ENCODE measurements at regions not wholly inside any gene's neighbourhood (a gene's known extent, or its start where the extent isn't known, plus 50 kb on each side); places are given as distances from the start of the nearest gene placed in this dataset.

DNA sequence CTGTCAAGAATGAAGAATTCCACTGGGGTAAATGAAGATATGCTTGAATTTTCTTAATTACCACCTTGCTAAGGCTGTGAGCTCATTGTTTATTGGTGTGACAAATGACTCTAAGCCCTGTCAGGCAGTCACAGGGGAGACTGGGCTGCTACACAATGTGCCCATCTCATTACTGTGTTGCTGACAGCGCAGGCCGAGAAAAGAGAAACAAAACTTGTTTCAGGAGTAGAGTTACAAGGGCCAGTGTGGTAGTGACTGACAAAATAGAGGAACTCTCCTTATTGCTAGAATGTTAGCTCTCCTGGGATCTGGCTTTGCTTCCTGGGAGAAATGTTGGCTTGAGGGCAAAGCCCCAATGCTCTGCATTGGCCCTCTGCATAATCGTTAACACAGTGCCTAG, 130.4 kb upstream of the CRBN start:
- H3K4me1 ChIP-seq (ENCODE audit: insufficient read depth, low read length) = no peaks in the 10 kb centered on the region

DNA sequence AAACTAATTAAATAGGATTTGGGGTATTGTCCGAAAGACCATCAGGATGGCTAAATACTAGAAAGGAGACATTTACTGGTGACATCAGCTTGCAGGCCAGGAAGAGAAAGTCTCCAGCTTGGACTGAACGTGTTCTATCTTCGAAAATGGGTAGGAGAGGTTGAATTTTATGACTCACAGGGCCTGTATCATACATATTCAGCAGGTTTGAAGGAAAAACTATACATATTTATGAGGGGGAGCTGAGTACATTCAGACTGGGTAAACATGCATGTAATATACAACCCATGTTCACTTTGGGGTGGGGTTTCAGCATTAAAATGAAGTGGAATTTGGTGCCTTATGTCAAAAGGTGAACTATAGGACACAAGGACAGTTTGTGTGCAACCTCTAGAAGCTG, 129.3 kb upstream of the CRBN start:
- Histone ChIP-seq H3K27ac (ENCODE audit: low read depth, low read length) (no peak overlapping the region), H4K20me1 (ENCODE audit: insufficient read depth, low read length) (no peaks in the 10 kb centered on the region), H3K79me2 (ENCODE audit: insufficient read depth, low read length) (no peaks in the 10 kb centered on the region), H3K9ac (ENCODE audit: low read length) (no peak overlapping the region), H3K27me3 (ENCODE audit: insufficient read depth, low read length) (no peaks in the 10 kb centered on the region), H3K4me3 (ENCODE audit: insufficient read depth, low read depth, low read length) (no peak overlapping the region), H2AFZ (ENCODE audit: low read depth, low read length) (no peak overlapping the region), H3K9me3 (ENCODE audit: insufficient read depth, low read depth, low read length) (no peaks in the 10 kb centered on the region), H3K36me3 (ENCODE audit: insufficient read depth, low read length) (no peaks in the 10 kb centered on the region), H3K4me2 (ENCODE audit: low read length) (no peak overlapping the region), H3K4me1 (ENCODE audit: insufficient read depth, low read length) (no peaks in the 10 kb centered on the region)
- Mint-ChIP-seq H3K4me1 (ENCODE audit: low read depth, unreplicated experiment) (no peaks in the 10 kb centered on the region), H3K9me3 (ENCODE audit: unreplicated experiment) (peaks cover 4% of the 10 kb centered on the region), H3K36me3 (ENCODE audit: low read depth, unreplicated experiment) (no peaks in the 10 kb centered on the region), H3K27ac (ENCODE audit: unreplicated experiment) (no peak overlapping the region), H3K27me3 (ENCODE audit: low read depth, unreplicated experiment) (no peaks in the 10 kb centered on the region), H3K4me3 (ENCODE audit: unreplicated experiment) (no peak overlapping the region)
- TF ChIP-seq EZH2 (IDR thresholded peaks at IDR 0.05; ENCODE audit: insufficient read depth, low read length) = no peak
- TF ChIP-seq, protein P1, sequence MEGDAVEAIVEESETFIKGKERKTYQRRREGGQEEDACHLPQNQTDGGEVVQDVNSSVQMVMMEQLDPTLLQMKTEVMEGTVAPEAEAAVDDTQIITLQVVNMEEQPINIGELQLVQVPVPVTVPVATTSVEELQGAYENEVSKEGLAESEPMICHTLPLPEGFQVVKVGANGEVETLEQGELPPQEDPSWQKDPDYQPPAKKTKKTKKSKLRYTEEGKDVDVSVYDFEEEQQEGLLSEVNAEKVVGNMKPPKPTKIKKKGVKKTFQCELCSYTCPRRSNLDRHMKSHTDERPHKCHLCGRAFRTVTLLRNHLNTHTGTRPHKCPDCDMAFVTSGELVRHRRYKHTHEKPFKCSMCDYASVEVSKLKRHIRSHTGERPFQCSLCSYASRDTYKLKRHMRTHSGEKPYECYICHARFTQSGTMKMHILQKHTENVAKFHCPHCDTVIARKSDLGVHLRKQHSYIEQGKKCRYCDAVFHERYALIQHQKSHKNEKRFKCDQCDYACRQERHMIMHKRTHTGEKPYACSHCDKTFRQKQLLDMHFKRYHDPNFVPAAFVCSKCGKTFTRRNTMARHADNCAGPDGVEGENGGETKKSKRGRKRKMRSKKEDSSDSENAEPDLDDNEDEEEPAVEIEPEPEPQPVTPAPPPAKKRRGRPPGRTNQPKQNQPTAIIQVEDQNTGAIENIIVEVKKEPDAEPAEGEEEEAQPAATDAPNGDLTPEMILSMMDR (IDR thresholded peaks at IDR 0.05; ENCODE audit: insufficient read depth, low read depth, low read length) = no peak
- DNase-seq (ENCODE audit: low read depth) (no peak), FAIRE-seq (no peak)

More for the DNA sequence above, 130.4 kb upstream of the CRBN start:
- no peaks in the 10 kb centered on the region for H3K27me3 Mint-ChIP-seq (ENCODE audit: low read depth, unreplicated experiment)
- H3K36me3 ChIP-seq (ENCODE audit: insufficient read depth, low read length) = no peaks in the 10 kb centered on the region
- no peak overlapping the region for H3K4me3 Mint-ChIP-seq (ENCODE audit: unreplicated experiment)
- TF ChIP-seq, protein P1 (IDR thresholded peaks at IDR 0.05; ENCODE audit: insufficient read depth, low read depth, low read length) = no peak
- no peak for TF ChIP-seq EZH2 (IDR thresholded peaks at IDR 0.05; ENCODE audit: insufficient read depth, low read length)
- H3K4me2 ChIP-seq (ENCODE audit: low read length) = no peak overlapping the region
- no peak overlapping the region for H2AFZ ChIP-seq (ENCODE audit: low read depth, low read length)
- H3K9me3 Mint-ChIP-seq (ENCODE audit: unreplicated experiment) = peaks cover 2% of the 10 kb centered on the region
- no peaks in the 10 kb centered on the region for H3K36me3 Mint-ChIP-seq (ENCODE audit: low read depth, unreplicated experiment)
- FAIRE-seq (no peak), DNase-seq (ENCODE audit: low read depth) (no peak)
- no peaks in the 10 kb centered on the region for H4K20me1 ChIP-seq (ENCODE audit: insufficient read depth, low read length)
- H3K79me2 ChIP-seq (ENCODE audit: insufficient read depth, low read length) = no peaks in the 10 kb centered on the region
- H3K4me1 Mint-ChIP-seq (ENCODE audit: low read depth, unreplicated experiment) = no peaks in the 10 kb centered on the region
- H3K9me3 ChIP-seq (ENCODE audit: insufficient read depth, low read depth, low read length) = no peaks in the 10 kb centered on the region
- H3K9ac ChIP-seq (ENCODE audit: low read length) = no peak overlapping the region
- no peak overlapping the region for H3K4me3 ChIP-seq (ENCODE audit: insufficient read depth, low read depth, low read length)
- no peak overlapping the region for H3K27ac Mint-ChIP-seq (ENCODE audit: unreplicated experiment)
- no peaks in the 10 kb centered on the region for H3K27me3 ChIP-seq (ENCODE audit: insufficient read depth, low read length)
- no peak overlapping the region for H3K27ac ChIP-seq (ENCODE audit: low read depth, low read length)

DNA sequence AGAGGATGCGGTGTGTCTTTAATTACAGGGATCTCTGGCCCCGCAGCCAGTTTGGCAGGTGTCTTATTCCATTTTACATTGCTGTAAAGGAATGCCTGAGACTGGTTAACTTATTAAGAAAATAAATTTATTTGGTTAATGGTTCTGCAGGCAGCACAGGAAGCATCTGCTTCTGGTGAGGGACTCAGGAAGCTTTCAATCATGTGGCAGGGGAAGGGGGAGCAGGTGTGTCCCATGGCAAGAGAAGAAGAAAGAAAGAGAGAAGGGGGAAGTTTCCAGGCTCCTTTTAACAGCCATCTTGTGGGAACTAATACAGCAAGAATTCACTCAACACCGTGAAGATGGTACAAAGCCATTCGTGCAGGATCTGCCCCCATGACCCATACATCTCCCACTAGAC, 128.0 kb upstream of the CRBN start:
- Mint-ChIP-seq H3K27ac (ENCODE audit: unreplicated experiment) (no peak overlapping the region), H3K9me3 (ENCODE audit: unreplicated experiment) (peaks cover 2% of the 10 kb centered on the region), H3K36me3 (ENCODE audit: low read depth, unreplicated experiment) (no peaks in the 10 kb centered on the region), H3K4me3 (ENCODE audit: unreplicated experiment) (no peak overlapping the region), H3K4me1 (ENCODE audit: low read depth, unreplicated experiment) (no peaks in the 10 kb centered on the region), H3K27me3 (ENCODE audit: low read depth, unreplicated experiment) (no peaks in the 10 kb centered on the region)
- FAIRE-seq = no peak
- TF ChIP-seq EZH2 (IDR thresholded peaks at IDR 0.05; ENCODE audit: insufficient read depth, low read length) = no peak
- TF ChIP-seq, protein P1 (IDR thresholded peaks at IDR 0.05; ENCODE audit: insufficient read depth, low read depth, low read length) = no peak
- no peak for DNase-seq (ENCODE audit: low read depth)
- Histone ChIP-seq H3K4me2 (ENCODE audit: low read length) (no peak overlapping the region), H3K4me3 (ENCODE audit: insufficient read depth, low read depth, low read length) (no peak overlapping the region), H3K4me1 (ENCODE audit: insufficient read depth, low read length) (no peaks in the 10 kb centered on the region), H3K9ac (ENCODE audit: low read length) (no peak overlapping the region), H3K27me3 (ENCODE audit: insufficient read depth, low read length) (no peaks in the 10 kb centered on the region), H2AFZ (ENCODE audit: low read depth, low read length) (no peak overlapping the region), H3K9me3 (ENCODE audit: insufficient read depth, low read depth, low read length) (no peaks in the 10 kb centered on the region), H3K79me2 (ENCODE audit: insufficient read depth, low read length) (no peaks in the 10 kb centered on the region), H4K20me1 (ENCODE audit: insufficient read depth, low read length) (no peaks in the 10 kb centered on the region), H3K36me3 (ENCODE audit: insufficient read depth, low read length) (no peaks in the 10 kb centered on the region), H3K27ac (ENCODE audit: low read depth, low read length) (no peak overlapping the region)
